ENCODE measurements at regions not wholly inside any gene's neighbourhood (a gene's known extent, or its start where the extent isn't known, plus 50 kb on each side); places are given as distances from the start of the nearest gene placed in this dataset.

- H3K27ac ChIP-seq (ENCODE audit: low read length) = no peak overlapping the region
- no peaks in the 10 kb centered on the region for H4K20me1 ChIP-seq (ENCODE audit: insufficient read depth, low read length)
- H3K79me2 ChIP-seq (ENCODE audit: low read length) = no peaks in the 10 kb centered on the region
- no peaks in the 10 kb centered on the region for H3K9me3 ChIP-seq (replicated peaks; ENCODE audit: insufficient read depth, low read length)
- no peak overlapping the region for H3K9ac ChIP-seq (ENCODE audit: low read length)
- TF ChIP-seq, protein P1, sequence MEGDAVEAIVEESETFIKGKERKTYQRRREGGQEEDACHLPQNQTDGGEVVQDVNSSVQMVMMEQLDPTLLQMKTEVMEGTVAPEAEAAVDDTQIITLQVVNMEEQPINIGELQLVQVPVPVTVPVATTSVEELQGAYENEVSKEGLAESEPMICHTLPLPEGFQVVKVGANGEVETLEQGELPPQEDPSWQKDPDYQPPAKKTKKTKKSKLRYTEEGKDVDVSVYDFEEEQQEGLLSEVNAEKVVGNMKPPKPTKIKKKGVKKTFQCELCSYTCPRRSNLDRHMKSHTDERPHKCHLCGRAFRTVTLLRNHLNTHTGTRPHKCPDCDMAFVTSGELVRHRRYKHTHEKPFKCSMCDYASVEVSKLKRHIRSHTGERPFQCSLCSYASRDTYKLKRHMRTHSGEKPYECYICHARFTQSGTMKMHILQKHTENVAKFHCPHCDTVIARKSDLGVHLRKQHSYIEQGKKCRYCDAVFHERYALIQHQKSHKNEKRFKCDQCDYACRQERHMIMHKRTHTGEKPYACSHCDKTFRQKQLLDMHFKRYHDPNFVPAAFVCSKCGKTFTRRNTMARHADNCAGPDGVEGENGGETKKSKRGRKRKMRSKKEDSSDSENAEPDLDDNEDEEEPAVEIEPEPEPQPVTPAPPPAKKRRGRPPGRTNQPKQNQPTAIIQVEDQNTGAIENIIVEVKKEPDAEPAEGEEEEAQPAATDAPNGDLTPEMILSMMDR (IDR thresholded peaks at IDR 0.05; ENCODE audit: low read length) = no peak
- TF ChIP-seq EZH2 (optimal IDR thresholded peaks at IDR 0.05; ENCODE audit: low read depth, low read length) = no peak
- TF ChIP-seq EZH2phosphoT487 (IDR thresholded peaks at IDR 0.05; ENCODE audit: low read length) = no peak
- DNase-seq = no peak
- no peaks in the 10 kb centered on the region for H3F3A ChIP-seq (ENCODE audit: insufficient read depth, low read length)
- H3K36me3 ChIP-seq (replicated peaks; ENCODE audit: insufficient read depth, low read length) = no peaks in the 10 kb centered on the region
- no peak overlapping the region for H3K4me3 ChIP-seq (ENCODE audit: low read length)
- H3K27me3 ChIP-seq (replicated peaks; ENCODE audit: insufficient read depth, low read length) = no peaks in the 10 kb centered on the region
- H3K4me1 ChIP-seq (ENCODE audit: low read length) = no peaks in the 10 kb centered on the region
- H2AFZ ChIP-seq (ENCODE audit: low read length) = no peak overlapping the region
- H3K9me2 ChIP-seq (replicated peaks; ENCODE audit: insufficient read depth, low read length) = no peaks in the 10 kb centered on the region
- no peak overlapping the region for H3K4me2 ChIP-seq (ENCODE audit: low read depth, low read length)
These were observed 1052.0 kb downstream of the DIAPH3 start for GRCh38 chr13:59111751-59112171.

DNA sequence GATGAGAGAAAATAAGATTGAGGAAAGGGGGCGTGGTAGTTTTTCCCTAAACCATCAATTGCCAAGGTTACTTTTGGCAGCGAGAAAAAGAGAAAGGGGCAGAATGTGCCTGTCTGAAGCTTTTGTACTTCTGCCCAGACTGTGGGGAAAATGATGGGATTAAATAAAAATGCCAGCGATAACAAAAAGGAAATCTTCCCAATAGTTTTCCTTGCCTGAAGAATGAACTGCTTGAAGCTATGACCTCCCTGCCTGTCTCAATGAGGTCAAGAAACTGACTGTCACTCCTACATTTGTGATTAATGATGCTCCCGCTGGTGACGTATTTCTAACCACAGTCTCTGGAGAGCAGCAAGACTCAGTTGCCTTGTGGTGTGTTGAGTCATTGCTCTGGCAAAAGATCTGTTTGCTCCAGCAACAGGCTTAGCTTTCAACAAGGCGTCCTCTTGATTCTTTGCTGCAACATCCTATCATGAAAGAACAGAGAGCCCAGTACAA is 1051.5 kb downstream of the DIAPH3 start:
- no peaks in the 10 kb centered on the region for H3K9me3 ChIP-seq (replicated peaks; ENCODE audit: insufficient read depth, low read length)
- no peaks in the 10 kb centered on the region for H3F3A ChIP-seq (ENCODE audit: insufficient read depth, low read length)
- H2AFZ ChIP-seq (ENCODE audit: low read length) = no peak overlapping the region
- no peaks in the 10 kb centered on the region for H3K4me1 ChIP-seq (ENCODE audit: low read length)
- no peak overlapping the region for H3K4me3 ChIP-seq (ENCODE audit: low read length)
- no peak for TF ChIP-seq EZH2 (optimal IDR thresholded peaks at IDR 0.05; ENCODE audit: low read depth, low read length)
- no peaks in the 10 kb centered on the region for H3K9me2 ChIP-seq (replicated peaks; ENCODE audit: insufficient read depth, low read length)
- no peaks in the 10 kb centered on the region for H3K36me3 ChIP-seq (replicated peaks; ENCODE audit: insufficient read depth, low read length)
- H4K20me1 ChIP-seq (ENCODE audit: insufficient read depth, low read length) = no peaks in the 10 kb centered on the region
- no peak overlapping the region for H3K9ac ChIP-seq (ENCODE audit: low read length)
- H3K27ac ChIP-seq (ENCODE audit: low read length) = no peak overlapping the region
- no peaks in the 10 kb centered on the region for H3K79me2 ChIP-seq (ENCODE audit: low read length)
- H3K27me3 ChIP-seq (replicated peaks; ENCODE audit: insufficient read depth, low read length) = no peaks in the 10 kb centered on the region
- DNase-seq = no peak
- no peak overlapping the region for H3K4me2 ChIP-seq (ENCODE audit: low read depth, low read length)

DNA sequence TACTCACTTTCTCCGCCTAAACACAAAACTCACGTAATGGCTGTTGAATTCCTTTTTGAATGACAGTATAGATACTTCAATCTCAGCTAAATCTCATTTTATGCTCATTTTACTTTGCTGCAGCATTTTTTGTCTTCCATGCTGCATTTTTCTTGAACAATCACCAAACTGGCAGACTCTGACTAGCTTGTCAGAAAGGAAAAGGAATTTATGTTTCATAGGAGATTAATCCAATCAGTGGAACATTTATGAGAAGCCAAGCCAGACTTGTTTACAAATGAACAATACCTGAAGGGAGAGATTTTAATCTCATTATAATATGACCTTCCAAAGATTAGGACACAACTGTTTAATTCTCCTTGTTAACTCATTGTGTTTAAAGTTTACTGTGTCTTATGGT is 1044.3 kb downstream of the DIAPH3 start:
- Histone ChIP-seq H3K79me2 (ENCODE audit: low read length) (no peaks in the 10 kb centered on the region), H3K27me3 (replicated peaks; ENCODE audit: insufficient read depth, low read length) (no peaks in the 10 kb centered on the region), H3K4me3 (ENCODE audit: low read length) (no peak overlapping the region), H3K4me1 (ENCODE audit: low read length) (no peaks in the 10 kb centered on the region), H3F3A (ENCODE audit: insufficient read depth, low read length) (no peaks in the 10 kb centered on the region), H3K4me2 (ENCODE audit: low read depth, low read length) (no peak overlapping the region), H3K9me3 (replicated peaks; ENCODE audit: insufficient read depth, low read length) (no peaks in the 10 kb centered on the region), H3K36me3 (replicated peaks; ENCODE audit: insufficient read depth, low read length) (no peaks in the 10 kb centered on the region), H3K9ac (ENCODE audit: low read length) (no peak overlapping the region), H2AFZ (ENCODE audit: low read length) (no peak overlapping the region), H3K27ac (ENCODE audit: low read length) (no peak overlapping the region), H3K9me2 (replicated peaks; ENCODE audit: insufficient read depth, low read length) (no peaks in the 10 kb centered on the region), H4K20me1 (ENCODE audit: insufficient read depth, low read length) (no peaks in the 10 kb centered on the region)
- TF ChIP-seq EZH2phosphoT487 (IDR thresholded peaks at IDR 0.05; ENCODE audit: low read length) = no peak
- TF ChIP-seq, protein P1 (IDR thresholded peaks at IDR 0.05; ENCODE audit: low read length) = no peak
- no peak for TF ChIP-seq EZH2 (optimal IDR thresholded peaks at IDR 0.05; ENCODE audit: low read depth, low read length)
- DNase-seq = no peak

- DNase-seq = no peak
- no peak overlapping the region for H2AFZ ChIP-seq (ENCODE audit: low read length)
- H4K20me1 ChIP-seq (ENCODE audit: insufficient read depth, low read length) = no peaks in the 10 kb centered on the region
- H3K9me3 ChIP-seq (replicated peaks; ENCODE audit: insufficient read depth, low read length) = no peaks in the 10 kb centered on the region
- H3K9me2 ChIP-seq (replicated peaks; ENCODE audit: insufficient read depth, low read length) = no peaks in the 10 kb centered on the region
- no peaks in the 10 kb centered on the region for H3K27me3 ChIP-seq (replicated peaks; ENCODE audit: insufficient read depth, low read length)
- no peak overlapping the region for H3K4me2 ChIP-seq (ENCODE audit: low read depth, low read length)
- H3K9ac ChIP-seq (ENCODE audit: low read length) = no peak overlapping the region
- TF ChIP-seq EZH2phosphoT487 (IDR thresholded peaks at IDR 0.05; ENCODE audit: low read length) (no peak), EZH2 (optimal IDR thresholded peaks at IDR 0.05; ENCODE audit: low read depth, low read length) (no peak)
- TF ChIP-seq, protein P1 (IDR thresholded peaks at IDR 0.05; ENCODE audit: low read length) = no peak
- no peaks in the 10 kb centered on the region for H3K36me3 ChIP-seq (replicated peaks; ENCODE audit: insufficient read depth, low read length)
- H3K4me3 ChIP-seq (ENCODE audit: low read length) = no peak overlapping the region
- H3K4me1 ChIP-seq (ENCODE audit: low read length) = no peaks in the 10 kb centered on the region
- no peak overlapping the region for H3K27ac ChIP-seq (ENCODE audit: low read length)
- no peaks in the 10 kb centered on the region for H3K79me2 ChIP-seq (ENCODE audit: low read length)
- no peaks in the 10 kb centered on the region for H3F3A ChIP-seq (ENCODE audit: insufficient read depth, low read length)
These were observed 1043.4 kb downstream of the DIAPH3 start for GRCh38 chr13:59120297-59120843.
